ENCODE measurements at regions not wholly inside any gene's neighbourhood (a gene's known extent, or its start where the extent isn't known, plus 50 kb on each side); places are given as distances from the start of the nearest gene placed in this dataset.

- peak; percentile 48 for TF ChIP-seq PKNOX1 (IDR thresholded peaks at IDR 0.05)
- TF ChIP-seq ZBED1 (IDR thresholded peaks at IDR 0.05; ENCODE audit: borderline replicate concordance), result no peak
- TF ChIP-seq CEBPB (IDR thresholded peaks at IDR 0.05; ENCODE audit: borderline replicate concordance in 1 of 2, low read depth in 2 of 2, low read length in 2 of 2), result no peak
- TF ChIP-seq NKRF (conservative IDR thresholded peaks at IDR 0.05), result 0 out of 2 replicates have a peak, but pooled peaks have one; percentile 25
- TF ChIP-seq TAF1 (IDR thresholded peaks at IDR 0.05; ENCODE audit: borderline replicate concordance, low read depth, low read length), result no peak
- TF ChIP-seq ATF7 (IDR thresholded peaks at IDR 0.05; ENCODE audit: low read depth), result no peak
- TF ChIP-seq STAT3 (IDR thresholded peaks at IDR 0.05; ENCODE audit: low read depth, low read length), result no peak
Measured at GRCh38 chr12:4114986-4115385, 158.6 kb upstream of the CCND2 start (continued).

GRCh38 chr12:4112734-4113325 lies 160.7 kb upstream of the CCND2 start:
- in situ Hi-C loops (cut with MboI) (no loop called here), intact Hi-C loops (cut with micrococcal nuclease; ENCODE audit: unreplicated experiment) (loop anchor here (10.0 kb wide), 1 partner anchor 228 kb away; no protein-coding TSS in a partner anchor)
- Histone ChIP-seq H3K4me1 (ENCODE audit: control insufficient read depth, insufficient read depth, low read length) (peaks cover 50% of the 10 kb centered on the region), H3K9me3 (replicated peaks; ENCODE audit: control insufficient read depth, insufficient read depth, low read length) (no peaks in the 10 kb centered on the region; the same call in 2 of the 3 replicates), H2AFZ (ENCODE audit: control insufficient read depth, low read depth, low read length) (no peak overlapping the region), H4K20me1 (ENCODE audit: control insufficient read depth, insufficient read depth) (no peaks in the 10 kb centered on the region), H3K4me2 (ENCODE audit: control insufficient read depth, insufficient read depth) (peak overlapping the region; percentile 36; the same call in 1 of the 2 replicates), H3K4me3 (no peak overlapping the region), H3K9ac (ENCODE audit: control insufficient read depth, insufficient read depth, low read length) (no peak overlapping the region), H3K36me3 (ENCODE audit: control insufficient read depth in 2 of 2, insufficient read depth in 2 of 2, low read length in 1 of 2) (no peaks in the 10 kb centered on the region; a peak in 1 of 4 replicates), H3K79me2 (ENCODE audit: control insufficient read depth, insufficient read depth, low read length) (peaks cover 13% of the 10 kb centered on the region), H3K27me3 (replicated peaks in 1 of 2; ENCODE audit: control insufficient read depth in 2 of 2, insufficient read depth in 2 of 2, low read length in 1 of 2) (no peaks in the 10 kb centered on the region), H3K27ac (ENCODE audit: control insufficient read depth, insufficient read depth) (no peak overlapping the region; the same call in 1 of the 2 replicates)
- FAIRE-seq (no peak), ATAC-seq (no peak), DNase-seq (ENCODE audit: low read depth, low spot score) (no peak)
- ChIA-PET CTCF (interaction anchor here (1.2 to 9.7 kb wide), 3 partner anchors 28 to 160 kb away, joined by 3 to 256 read pairs (median 184); partner anchors contain the start of gene CCND2), POLR2A (interaction anchor here (0.6 to 10.2 kb wide), 4 partner anchors 22 to 159 kb away, joined by 3 to 245 read pairs (median 138); partner anchors contain the start of gene CCND2), RAD21 (ENCODE audit: unreplicated experiment) (interaction anchor here (1.0 to 10.4 kb wide), 6 partner anchors 28 to 228 kb away, joined by 3 to 360 read pairs (median 38); partner anchors contain the start of gene CCND2), SMC1A (ENCODE audit: uncharacterized antibody, unreplicated experiment) (interaction anchor here (1.0 to 13.3 kb wide), 7 partner anchors 18 to 162 kb away, joined by 3 to 395 read pairs (median 5); partner anchors contain the start of gene CCND2)
- BruUV-seq (replicated peaks), result no TSS peak
- WGBS (ENCODE audit: insufficient coverage, insufficient replicate concordance, low lambda C conversion rate, missing lambda C conversion rate), result 23% methylated on average over 2 of the region's 2 CpGs
- TF ChIP-seq DPF2 (IDR thresholded peaks at IDR 0.05) (0 out of 2 replicates have a peak, but pooled peaks have one; percentile 23), ZNF24 (IDR thresholded peaks at IDR 0.05) (peak; percentile 98), TBL1XR1 (IDR thresholded peaks at IDR 0.05; ENCODE audit: low read depth, low read length) (no peak), CBFB (IDR thresholded peaks at IDR 0.05; ENCODE audit: low read depth) (no peak), CREB1 (IDR thresholded peaks at IDR 0.05; ENCODE audit: low read depth) (no peak), ZZZ3 (IDR thresholded peaks at IDR 0.05; ENCODE audit: control insufficient read depth, insufficient read length, low read depth) (no peak), TCF12 (IDR thresholded peaks at IDR 0.05; ENCODE audit: low read depth, low read length) (peak; percentile 90), FOXK2 (IDR thresholded peaks at IDR 0.05) (no peak), EED (IDR thresholded peaks at IDR 0.05; ENCODE audit: low read depth) (no peak), JUNB (IDR thresholded peaks at IDR 0.05) (no peak), MAX (IDR thresholded peaks at IDR 0.05; ENCODE audit: low read depth, low read length) (no peak), HDAC6 (IDR thresholded peaks at IDR 0.05; ENCODE audit: unreplicated experiment) (no peak), MYB (IDR thresholded peaks at IDR 0.05; ENCODE audit: borderline replicate concordance, low read depth, low read length) (no peak), TCF3 (IDR thresholded peaks at IDR 0.05; ENCODE audit: borderline replicate concordance, insufficient read depth, low read depth, low read length) (peak; percentile 83)
